WTC11 (cell line): ENCODE measurements at regions not wholly inside any gene's neighbourhood (a gene's known extent, or its start where the extent isn't known, plus 50 kb on each side); places are given as distances from the start of the nearest gene placed in this dataset.

Experiments
- ATAC-seq: fragments of 200-7000 bp; cut with Tn5 transposase; 2 replicates; pipeline ENCODE4 v1.10.0; 2021; ENCODE audit warnings: mild to moderate bottlenecking, moderate library complexity
- CTCF ChIA-PET: fragments of 300-600 bp; sonication (Branson Sonifier 250); formaldehyde crosslinking; loops from one replicate; lab custom pipeline; 2021; ENCODE audit warnings: antibody characterized with exemption; lab: Charles Lee
- POLR2A ChIA-PET: fragments of 350-600 bp; sonication (Branson Sonifier 250); formaldehyde crosslinking; loops from one replicate; lab custom pipeline; 2021; ENCODE audit warnings: antibody characterized with exemption; lab: Charles Lee
- DNase-seq: peaks from one replicate; pipeline ENCODE4 v3.0.0; 2021; ENCODE audit warnings: low spot score
- H3K27ac Mint-ChIP-seq: 2 replicates; pipeline ENCODE4 v1.8.0; 2021; ENCODE audit warnings: mixed read lengths
- H3K27me3 Mint-ChIP-seq: 2 replicates; pipeline ENCODE4 v1.8.0; 2021; ENCODE audit warnings: low read depth, mild to moderate bottlenecking, moderate library complexity, mixed read lengths
- H3K36me3 Mint-ChIP-seq: 2 replicates; pipeline ENCODE4 v1.8.0; 2021; ENCODE audit warnings: mixed read lengths
- H3K4me1 Mint-ChIP-seq: 2 replicates; pipeline ENCODE4 v1.8.0; 2022; ENCODE audit warnings: mixed read lengths
- H3K4me3 Mint-ChIP-seq: 2 replicates; pipeline ENCODE4 v1.8.0; 2021; ENCODE audit warnings: mild to moderate bottlenecking, moderate library complexity, mixed read lengths
- H3K9me3 Mint-ChIP-seq: 2 replicates; pipeline ENCODE4 v1.8.0; 2021; ENCODE audit warnings: mixed read lengths
- CREM ChIP-seq: sonication (generic); formaldehyde crosslinking; IDR thresholded peaks from 2 replicates; pipeline ENCODE4 v1.8.1; 2022; ENCODE audit warnings: mild to moderate bottlenecking, missing genetic modification reagents, moderate library complexity
- FOXJ3 ChIP-seq: sonication (generic); formaldehyde crosslinking; IDR thresholded peaks from 2 replicates; pipeline ENCODE4 v1.9.0; 2021; ENCODE audit warnings: missing genetic modification reagents, mild to moderate bottlenecking, borderline replicate concordance
- JUN ChIP-seq: sonication (generic); formaldehyde crosslinking; IDR thresholded peaks from 2 replicates; pipeline ENCODE4 v1.8.0; 2023; ENCODE audit warnings: mild to moderate bottlenecking, missing genetic modification reagents
- KAT7 ChIP-seq: sonication (generic); formaldehyde crosslinking; IDR thresholded peaks from 2 replicates; pipeline ENCODE4 v1.8.1; 2023; ENCODE audit warnings: missing genetic modification reagents, mild to moderate bottlenecking, borderline replicate concordance
- MXD4 ChIP-seq: fragments of 250-450 bp; sonication (Bioruptor Pico); IDR thresholded peaks from 2 replicates; pipeline ENCODE4 v1.8.0; 2021; ENCODE audit warnings: mild to moderate bottlenecking, moderate library complexity, borderline replicate concordance
- NFYB ChIP-seq: sonication (generic); formaldehyde crosslinking; conservative IDR thresholded peaks from 2 replicates; pipeline ENCODE4 v1.8.0; 2022; ENCODE audit warnings: low read depth, missing genetic modification reagents
- NR2C2 ChIP-seq: sonication (generic); formaldehyde crosslinking; IDR thresholded peaks from 2 replicates; pipeline ENCODE4 v1.8.0; 2022; ENCODE audit warnings: mild to moderate bottlenecking, missing genetic modification reagents
- NR3C1 ChIP-seq: sonication (generic); formaldehyde crosslinking; conservative IDR thresholded peaks from 2 replicates; pipeline ENCODE4 v1.8.1; 2023; ENCODE audit warnings: low read depth, mild to moderate bottlenecking, missing genetic modification reagents
- TEAD4 ChIP-seq: sonication (generic); formaldehyde crosslinking; IDR thresholded peaks from 2 replicates; pipeline ENCODE4 v1.8.0; 2022; ENCODE audit warnings: mild to moderate bottlenecking, missing genetic modification reagents
- ZNF138 ChIP-seq: sonication (generic); formaldehyde crosslinking; conservative IDR thresholded peaks from 2 replicates; pipeline ENCODE4 v1.8.1; 2022; ENCODE audit warnings: mild to moderate bottlenecking, moderate library complexity, missing genetic modification reagents
- ZNF263 ChIP-seq: sonication (generic); formaldehyde crosslinking; IDR thresholded peaks from 2 replicates; pipeline ENCODE4 v1.8.1; 2022; ENCODE audit warnings: low read depth, mild to moderate bottlenecking, moderate library complexity, missing genetic modification reagents
- ZNF317 ChIP-seq: sonication (generic); formaldehyde crosslinking; IDR thresholded peaks from 2 replicates; pipeline ENCODE4 v1.8.1; 2023; ENCODE audit warnings: low read depth, mild to moderate bottlenecking, moderate library complexity, missing genetic modification reagents, borderline replicate concordance
- ZNF416 ChIP-seq: fragments of 250-450 bp; sonication (Bioruptor Pico); IDR thresholded peaks from 2 replicates; pipeline ENCODE4 v1.9.0; 2021; ENCODE audit warnings: mild to moderate bottlenecking, inconsistent platforms
- ZNF671 ChIP-seq: fragments of 250-450 bp; sonication (Bioruptor Pico); IDR thresholded peaks from 2 replicates; pipeline ENCODE4 v1.8.0; 2021; ENCODE audit warnings: mild to moderate bottlenecking
- TF ChIP-seq, protein P1 (sequence below): sonication (generic); formaldehyde crosslinking; IDR thresholded peaks from 2 replicates; pipeline ENCODE4 v1.8.1; 2023; ENCODE audit warnings: mild to moderate bottlenecking, moderate library complexity, missing genetic modification reagents
- TF ChIP-seq, protein P2 (sequence below): sonication (generic); formaldehyde crosslinking; IDR thresholded peaks from 2 replicates; pipeline ENCODE4 v1.8.1; 2022; ENCODE audit warnings: missing genetic modification reagents, borderline replicate concordance
- TF ChIP-seq, protein P3 (sequence below): sonication (generic); formaldehyde crosslinking; IDR thresholded peaks from 2 replicates; pipeline ENCODE4 v1.8.0; 2023; ENCODE audit warnings: missing genetic modification reagents, mild to moderate bottlenecking, borderline replicate concordance
- TF ChIP-seq, protein P4 (sequence below): sonication (generic); formaldehyde crosslinking; IDR thresholded peaks from 2 replicates; pipeline ENCODE4 v1.8.1; 2023; ENCODE audit warnings: mild to moderate bottlenecking, missing genetic modification reagents, moderate library complexity
- TF ChIP-seq, protein P5 (sequence below): fragments of 200-600 bp; IDR thresholded peaks from 2 replicates; pipeline ENCODE4 v1.8.0; 2022; ENCODE audit warnings: antibody characterized with exemption
- TF ChIP-seq, protein P6 (sequence below): sonication (generic); formaldehyde crosslinking; IDR thresholded peaks from 2 replicates; pipeline ENCODE4 v1.8.1; 2023; ENCODE audit warnings: mild to moderate bottlenecking, missing genetic modification reagents, borderline replicate concordance

DNA sequence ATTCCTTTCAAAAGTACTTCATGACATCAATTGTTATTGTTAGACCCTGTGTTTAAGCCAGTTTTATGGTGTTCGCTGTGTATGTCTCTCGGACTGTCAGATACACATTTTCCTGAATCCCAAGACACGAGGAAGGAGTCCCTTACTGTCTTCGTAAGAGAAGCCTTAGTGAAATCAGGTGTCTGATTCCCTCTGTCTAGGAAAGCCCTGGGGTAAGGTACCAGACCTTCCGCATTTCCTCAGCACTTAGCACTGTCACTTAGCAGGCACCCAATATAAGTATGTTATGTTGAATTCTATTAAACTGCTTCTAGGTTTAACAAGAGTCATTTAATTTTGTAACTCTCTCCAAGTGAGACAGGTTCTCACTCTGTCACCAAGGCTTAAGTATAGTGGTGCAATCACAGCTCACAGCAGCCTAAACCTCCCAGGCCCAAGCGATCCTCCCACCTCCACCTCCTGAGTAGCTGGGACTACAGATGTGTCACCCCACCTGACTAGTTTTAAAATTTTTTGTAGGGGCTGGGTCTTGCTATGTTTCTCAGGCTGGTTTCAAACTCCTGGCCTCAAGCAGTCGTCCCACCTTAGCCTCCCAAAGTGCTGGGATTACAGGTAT, 111.0 kb downstream of the BBS10 start (continued):
- TF ChIP-seq, protein P1, sequence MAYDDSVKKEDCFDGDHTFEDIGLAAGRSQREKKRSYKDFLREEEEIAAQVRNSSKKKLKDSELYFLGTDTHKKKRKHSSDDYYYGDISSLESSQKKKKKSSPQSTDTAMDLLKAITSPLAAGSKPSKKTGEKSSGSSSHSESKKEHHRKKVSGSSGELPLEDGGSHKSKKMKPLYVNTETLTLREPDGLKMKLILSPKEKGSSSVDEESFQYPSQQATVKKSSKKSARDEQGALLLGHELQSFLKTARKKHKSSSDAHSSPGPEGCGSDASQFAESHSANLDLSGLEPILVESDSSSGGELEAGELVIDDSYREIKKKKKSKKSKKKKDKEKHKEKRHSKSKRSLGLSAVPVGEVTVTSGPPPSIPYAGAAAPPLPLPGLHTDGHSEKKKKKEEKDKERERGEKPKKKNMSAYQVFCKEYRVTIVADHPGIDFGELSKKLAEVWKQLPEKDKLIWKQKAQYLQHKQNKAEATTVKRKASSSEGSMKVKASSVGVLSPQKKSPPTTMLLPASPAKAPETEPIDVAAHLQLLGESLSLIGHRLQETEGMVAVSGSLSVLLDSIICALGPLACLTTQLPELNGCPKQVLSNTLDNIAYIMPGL, result no peak
- TF ChIP-seq MXD4 (CRISPR knock-in tag) (no peak), ZNF416 (CRISPR knock-in tag) (no peak)
- TF ChIP-seq, protein P2, sequence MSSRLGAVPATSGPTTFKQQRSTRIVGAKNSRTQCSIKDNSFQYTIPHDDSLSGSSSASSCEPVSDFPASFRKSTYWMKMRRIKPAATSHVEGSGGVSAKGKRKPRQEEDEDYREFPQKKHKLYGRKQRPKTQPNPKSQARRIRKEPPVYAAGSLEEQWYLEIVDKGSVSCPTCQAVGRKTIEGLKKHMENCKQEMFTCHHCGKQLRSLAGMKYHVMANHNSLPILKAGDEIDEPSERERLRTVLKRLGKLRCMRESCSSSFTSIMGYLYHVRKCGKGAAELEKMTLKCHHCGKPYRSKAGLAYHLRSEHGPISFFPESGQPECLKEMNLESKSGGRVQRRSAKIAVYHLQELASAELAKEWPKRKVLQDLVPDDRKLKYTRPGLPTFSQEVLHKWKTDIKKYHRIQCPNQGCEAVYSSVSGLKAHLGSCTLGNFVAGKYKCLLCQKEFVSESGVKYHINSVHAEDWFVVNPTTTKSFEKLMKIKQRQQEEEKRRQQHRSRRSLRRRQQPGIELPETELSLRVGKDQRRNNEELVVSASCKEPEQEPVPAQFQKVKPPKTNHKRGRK (CRISPR knock-in tag), result no peak

DNA sequence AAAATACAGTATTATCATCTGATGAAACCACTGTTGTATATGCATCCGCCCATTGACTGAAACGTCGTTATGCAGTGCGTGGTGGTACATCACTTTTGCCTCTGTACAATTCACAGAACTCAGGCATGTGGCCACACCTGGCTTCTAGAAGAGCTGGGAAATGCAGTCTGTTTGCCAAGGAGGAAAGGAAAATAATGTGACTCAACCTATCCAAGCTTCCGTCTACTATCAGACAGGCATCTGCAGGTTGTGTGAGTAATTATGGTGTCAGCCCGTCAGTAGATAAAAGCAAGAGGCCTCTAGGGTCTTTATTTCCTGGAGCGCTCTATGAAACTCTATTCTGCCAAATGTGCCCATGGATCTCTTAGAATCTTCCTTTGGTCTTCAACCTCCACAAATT, 111.6 kb downstream of the BBS10 start:
- no peak overlapping the region for H3K4me3 Mint-ChIP-seq

DNA sequence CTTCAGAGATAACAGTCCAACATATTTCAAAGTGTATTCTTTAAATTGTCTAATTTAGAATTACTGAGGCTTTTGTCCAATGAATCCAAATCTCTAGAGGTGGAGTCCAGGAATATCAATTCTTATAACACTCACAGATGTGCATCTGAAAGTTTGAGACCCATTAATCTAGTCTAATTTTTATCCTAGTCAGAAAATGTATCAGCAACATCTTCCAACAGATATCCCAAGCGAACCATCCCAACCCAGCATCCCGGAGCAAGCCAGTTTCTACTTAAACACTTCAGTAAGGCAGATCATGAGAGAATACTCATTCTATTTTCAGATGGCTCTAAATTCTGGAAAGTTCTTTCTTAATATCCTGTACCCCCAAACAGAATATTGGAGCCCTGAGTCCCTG, 113.5 kb downstream of the BBS10 start:
- Mint-ChIP-seq H3K4me1 (no peaks in the 10 kb centered on the region), H3K27ac (no peak overlapping the region), H3K9me3 (no peaks in the 10 kb centered on the region), H3K4me3 (no peak overlapping the region), H3K27me3 (no peaks in the 10 kb centered on the region), H3K36me3 (no peaks in the 10 kb centered on the region)
- POLR2A ChIA-PET, result no interaction called here
- DNase-seq (no peak), ATAC-seq (no peak)
- CTCF ChIA-PET, result no interaction called here
- no peak for TF ChIP-seq JUN (CRISPR knock-in tag)
- TF ChIP-seq, protein P3, sequence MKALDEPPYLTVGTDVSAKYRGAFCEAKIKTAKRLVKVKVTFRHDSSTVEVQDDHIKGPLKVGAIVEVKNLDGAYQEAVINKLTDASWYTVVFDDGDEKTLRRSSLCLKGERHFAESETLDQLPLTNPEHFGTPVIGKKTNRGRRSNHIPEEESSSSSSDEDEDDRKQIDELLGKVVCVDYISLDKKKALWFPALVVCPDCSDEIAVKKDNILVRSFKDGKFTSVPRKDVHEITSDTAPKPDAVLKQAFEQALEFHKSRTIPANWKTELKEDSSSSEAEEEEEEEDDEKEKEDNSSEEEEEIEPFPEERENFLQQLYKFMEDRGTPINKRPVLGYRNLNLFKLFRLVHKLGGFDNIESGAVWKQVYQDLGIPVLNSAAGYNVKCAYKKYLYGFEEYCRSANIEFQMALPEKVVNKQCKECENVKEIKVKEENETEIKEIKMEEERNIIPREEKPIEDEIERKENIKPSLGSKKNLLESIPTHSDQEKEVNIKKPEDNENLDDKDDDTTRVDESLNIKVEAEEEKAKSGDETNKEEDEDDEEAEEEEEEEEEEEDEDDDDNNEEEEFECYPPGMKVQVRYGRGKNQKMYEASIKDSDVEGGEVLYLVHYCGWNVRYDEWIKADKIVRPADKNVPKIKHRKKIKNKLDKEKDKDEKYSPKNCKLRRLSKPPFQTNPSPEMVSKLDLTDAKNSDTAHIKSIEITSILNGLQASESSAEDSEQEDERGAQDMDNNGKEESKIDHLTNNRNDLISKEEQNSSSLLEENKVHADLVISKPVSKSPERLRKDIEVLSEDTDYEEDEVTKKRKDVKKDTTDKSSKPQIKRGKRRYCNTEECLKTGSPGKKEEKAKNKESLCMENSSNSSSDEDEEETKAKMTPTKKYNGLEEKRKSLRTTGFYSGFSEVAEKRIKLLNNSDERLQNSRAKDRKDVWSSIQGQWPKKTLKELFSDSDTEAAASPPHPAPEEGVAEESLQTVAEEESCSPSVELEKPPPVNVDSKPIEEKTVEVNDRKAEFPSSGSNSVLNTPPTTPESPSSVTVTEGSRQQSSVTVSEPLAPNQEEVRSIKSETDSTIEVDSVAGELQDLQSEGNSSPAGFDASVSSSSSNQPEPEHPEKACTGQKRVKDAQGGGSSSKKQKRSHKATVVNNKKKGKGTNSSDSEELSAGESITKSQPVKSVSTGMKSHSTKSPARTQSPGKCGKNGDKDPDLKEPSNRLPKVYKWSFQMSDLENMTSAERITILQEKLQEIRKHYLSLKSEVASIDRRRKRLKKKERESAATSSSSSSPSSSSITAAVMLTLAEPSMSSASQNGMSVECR (CRISPR knock-in tag), result no peak
- TF ChIP-seq, protein P4, sequence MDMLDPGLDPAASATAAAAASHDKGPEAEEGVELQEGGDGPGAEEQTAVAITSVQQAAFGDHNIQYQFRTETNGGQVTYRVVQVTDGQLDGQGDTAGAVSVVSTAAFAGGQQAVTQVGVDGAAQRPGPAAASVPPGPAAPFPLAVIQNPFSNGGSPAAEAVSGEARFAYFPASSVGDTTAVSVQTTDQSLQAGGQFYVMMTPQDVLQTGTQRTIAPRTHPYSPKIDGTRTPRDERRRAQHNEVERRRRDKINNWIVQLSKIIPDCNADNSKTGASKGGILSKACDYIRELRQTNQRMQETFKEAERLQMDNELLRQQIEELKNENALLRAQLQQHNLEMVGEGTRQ (CRISPR knock-in tag), result no peak
- TF ChIP-seq TEAD4 (CRISPR knock-in tag), result no peak
- TF ChIP-seq CREM (CRISPR knock-in tag), result no peak
- TF ChIP-seq NR2C2 (CRISPR knock-in tag), result no peak
- no peak for TF ChIP-seq ZNF138 (CRISPR knock-in tag)
- TF ChIP-seq, protein P5, sequence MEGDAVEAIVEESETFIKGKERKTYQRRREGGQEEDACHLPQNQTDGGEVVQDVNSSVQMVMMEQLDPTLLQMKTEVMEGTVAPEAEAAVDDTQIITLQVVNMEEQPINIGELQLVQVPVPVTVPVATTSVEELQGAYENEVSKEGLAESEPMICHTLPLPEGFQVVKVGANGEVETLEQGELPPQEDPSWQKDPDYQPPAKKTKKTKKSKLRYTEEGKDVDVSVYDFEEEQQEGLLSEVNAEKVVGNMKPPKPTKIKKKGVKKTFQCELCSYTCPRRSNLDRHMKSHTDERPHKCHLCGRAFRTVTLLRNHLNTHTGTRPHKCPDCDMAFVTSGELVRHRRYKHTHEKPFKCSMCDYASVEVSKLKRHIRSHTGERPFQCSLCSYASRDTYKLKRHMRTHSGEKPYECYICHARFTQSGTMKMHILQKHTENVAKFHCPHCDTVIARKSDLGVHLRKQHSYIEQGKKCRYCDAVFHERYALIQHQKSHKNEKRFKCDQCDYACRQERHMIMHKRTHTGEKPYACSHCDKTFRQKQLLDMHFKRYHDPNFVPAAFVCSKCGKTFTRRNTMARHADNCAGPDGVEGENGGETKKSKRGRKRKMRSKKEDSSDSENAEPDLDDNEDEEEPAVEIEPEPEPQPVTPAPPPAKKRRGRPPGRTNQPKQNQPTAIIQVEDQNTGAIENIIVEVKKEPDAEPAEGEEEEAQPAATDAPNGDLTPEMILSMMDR, result no peak
- TF ChIP-seq ZNF263 (CRISPR knock-in tag), result no peak
- TF ChIP-seq ZNF317 (CRISPR knock-in tag), result no peak

More for the DNA sequence above, 111.6 kb downstream of the BBS10 start:
- ATAC-seq, result no peak
- H3K27ac Mint-ChIP-seq, result no peak overlapping the region
- H3K4me1 Mint-ChIP-seq, result no peaks in the 10 kb centered on the region
- no peaks in the 10 kb centered on the region for H3K27me3 Mint-ChIP-seq
- peaks cover 10% of the 10 kb centered on the region for H3K9me3 Mint-ChIP-seq
- no peaks in the 10 kb centered on the region for H3K36me3 Mint-ChIP-seq
- TF ChIP-seq NR3C1 (CRISPR knock-in tag), result no peak
- TF ChIP-seq FOXJ3 (CRISPR knock-in tag), result no peak
- TF ChIP-seq, protein P6, sequence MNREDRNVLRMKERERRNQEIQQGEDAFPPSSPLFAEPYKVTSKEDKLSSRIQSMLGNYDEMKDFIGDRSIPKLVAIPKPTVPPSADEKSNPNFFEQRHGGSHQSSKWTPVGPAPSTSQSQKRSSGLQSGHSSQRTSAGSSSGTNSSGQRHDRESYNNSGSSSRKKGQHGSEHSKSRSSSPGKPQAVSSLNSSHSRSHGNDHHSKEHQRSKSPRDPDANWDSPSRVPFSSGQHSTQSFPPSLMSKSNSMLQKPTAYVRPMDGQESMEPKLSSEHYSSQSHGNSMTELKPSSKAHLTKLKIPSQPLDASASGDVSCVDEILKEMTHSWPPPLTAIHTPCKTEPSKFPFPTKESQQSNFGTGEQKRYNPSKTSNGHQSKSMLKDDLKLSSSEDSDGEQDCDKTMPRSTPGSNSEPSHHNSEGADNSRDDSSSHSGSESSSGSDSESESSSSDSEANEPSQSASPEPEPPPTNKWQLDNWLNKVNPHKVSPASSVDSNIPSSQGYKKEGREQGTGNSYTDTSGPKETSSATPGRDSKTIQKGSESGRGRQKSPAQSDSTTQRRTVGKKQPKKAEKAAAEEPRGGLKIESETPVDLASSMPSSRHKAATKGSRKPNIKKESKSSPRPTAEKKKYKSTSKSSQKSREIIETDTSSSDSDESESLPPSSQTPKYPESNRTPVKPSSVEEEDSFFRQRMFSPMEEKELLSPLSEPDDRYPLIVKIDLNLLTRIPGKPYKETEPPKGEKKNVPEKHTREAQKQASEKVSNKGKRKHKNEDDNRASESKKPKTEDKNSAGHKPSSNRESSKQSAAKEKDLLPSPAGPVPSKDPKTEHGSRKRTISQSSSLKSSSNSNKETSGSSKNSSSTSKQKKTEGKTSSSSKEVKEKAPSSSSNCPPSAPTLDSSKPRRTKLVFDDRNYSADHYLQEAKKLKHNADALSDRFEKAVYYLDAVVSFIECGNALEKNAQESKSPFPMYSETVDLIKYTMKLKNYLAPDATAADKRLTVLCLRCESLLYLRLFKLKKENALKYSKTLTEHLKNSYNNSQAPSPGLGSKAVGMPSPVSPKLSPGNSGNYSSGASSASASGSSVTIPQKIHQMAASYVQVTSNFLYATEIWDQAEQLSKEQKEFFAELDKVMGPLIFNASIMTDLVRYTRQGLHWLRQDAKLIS (CRISPR knock-in tag), result no peak
- no peak for TF ChIP-seq NFYB (CRISPR knock-in tag)
- no peak for TF ChIP-seq ZNF317 (CRISPR knock-in tag)
- TF ChIP-seq ZNF671 (CRISPR knock-in tag), result no peak
- TF ChIP-seq KAT7, result no peak
- CTCF ChIA-PET, result no interaction called here
- POLR2A ChIA-PET, result no interaction called here
- DNase-seq, result no peak
